ENCODE measurements at regions not wholly inside any gene's neighbourhood (a gene's known extent, or its start where the extent isn't known, plus 50 kb on each side); places are given as distances from the start of the nearest gene placed in this dataset.

DNA sequence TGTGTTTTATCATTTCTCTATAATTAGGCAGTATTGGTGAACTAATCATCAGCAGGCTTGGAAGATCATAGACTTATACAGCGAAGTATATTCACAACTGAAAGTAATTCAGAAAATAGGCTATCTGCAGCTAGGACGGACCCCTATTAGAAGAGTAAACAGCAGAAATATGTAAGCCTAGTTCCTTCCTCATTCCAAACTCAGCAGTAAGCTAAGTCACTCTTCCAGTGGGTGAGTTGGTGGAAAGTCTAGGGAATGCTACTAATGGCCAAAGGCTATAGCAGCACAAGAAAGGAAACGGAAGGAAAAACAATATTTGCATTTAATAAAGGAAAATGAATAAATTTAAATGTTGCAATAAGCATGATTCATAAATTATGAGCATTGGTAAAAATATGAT lies 918.1 kb upstream of the TMPRSS15 start:
- DNase-seq, result no peak
- Histone ChIP-seq H3K4me3 (no peak overlapping the region), H3K9me3 (no peaks in the 10 kb centered on the region), H3K27ac (no peak overlapping the region), H3K4me1 (no peaks in the 10 kb centered on the region), H3K27me3 (no peaks in the 10 kb centered on the region), H3K36me3 (ENCODE audit: low read depth, missing control alignments) (no peaks in the 10 kb centered on the region)
- intact Hi-C loops (cut with DNase I; ENCODE audit: low total_unique reads), result no loop called here
- 62 to 72% methylated on average over 3 of the region's 3 CpGs for WGBS, 2 donors
- no peak for TF ChIP-seq POLR2A (IDR thresholded peaks at IDR 0.05)
- TF ChIP-seq, protein P1, sequence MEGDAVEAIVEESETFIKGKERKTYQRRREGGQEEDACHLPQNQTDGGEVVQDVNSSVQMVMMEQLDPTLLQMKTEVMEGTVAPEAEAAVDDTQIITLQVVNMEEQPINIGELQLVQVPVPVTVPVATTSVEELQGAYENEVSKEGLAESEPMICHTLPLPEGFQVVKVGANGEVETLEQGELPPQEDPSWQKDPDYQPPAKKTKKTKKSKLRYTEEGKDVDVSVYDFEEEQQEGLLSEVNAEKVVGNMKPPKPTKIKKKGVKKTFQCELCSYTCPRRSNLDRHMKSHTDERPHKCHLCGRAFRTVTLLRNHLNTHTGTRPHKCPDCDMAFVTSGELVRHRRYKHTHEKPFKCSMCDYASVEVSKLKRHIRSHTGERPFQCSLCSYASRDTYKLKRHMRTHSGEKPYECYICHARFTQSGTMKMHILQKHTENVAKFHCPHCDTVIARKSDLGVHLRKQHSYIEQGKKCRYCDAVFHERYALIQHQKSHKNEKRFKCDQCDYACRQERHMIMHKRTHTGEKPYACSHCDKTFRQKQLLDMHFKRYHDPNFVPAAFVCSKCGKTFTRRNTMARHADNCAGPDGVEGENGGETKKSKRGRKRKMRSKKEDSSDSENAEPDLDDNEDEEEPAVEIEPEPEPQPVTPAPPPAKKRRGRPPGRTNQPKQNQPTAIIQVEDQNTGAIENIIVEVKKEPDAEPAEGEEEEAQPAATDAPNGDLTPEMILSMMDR (IDR thresholded peaks at IDR 0.05), result no peak

DNA sequence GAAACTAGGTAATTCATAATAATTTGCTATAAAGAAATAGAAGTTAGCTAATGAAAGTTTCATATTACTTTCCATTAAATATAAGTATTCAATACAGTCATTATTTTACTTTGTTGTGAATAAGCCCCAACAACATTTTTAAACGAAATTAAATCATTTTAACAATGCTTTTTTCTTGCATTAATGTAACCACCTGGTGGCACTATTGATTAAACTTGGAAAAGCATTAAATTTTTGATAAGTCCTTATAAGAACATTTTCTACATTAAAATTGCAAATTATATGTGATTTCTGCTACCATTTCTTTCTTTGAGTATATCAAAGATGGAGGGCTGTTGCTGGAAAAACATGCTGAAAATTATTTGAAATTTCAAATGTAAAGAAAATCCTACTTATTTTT lies 918.8 kb upstream of the TMPRSS15 start:
- DNase-seq, result no peak
- 28 to 40% methylated on average over 1 of the region's 1 CpG for WGBS, 2 donors
- intact Hi-C loops (cut with DNase I; ENCODE audit: low total_unique reads), result no loop called here

DNA sequence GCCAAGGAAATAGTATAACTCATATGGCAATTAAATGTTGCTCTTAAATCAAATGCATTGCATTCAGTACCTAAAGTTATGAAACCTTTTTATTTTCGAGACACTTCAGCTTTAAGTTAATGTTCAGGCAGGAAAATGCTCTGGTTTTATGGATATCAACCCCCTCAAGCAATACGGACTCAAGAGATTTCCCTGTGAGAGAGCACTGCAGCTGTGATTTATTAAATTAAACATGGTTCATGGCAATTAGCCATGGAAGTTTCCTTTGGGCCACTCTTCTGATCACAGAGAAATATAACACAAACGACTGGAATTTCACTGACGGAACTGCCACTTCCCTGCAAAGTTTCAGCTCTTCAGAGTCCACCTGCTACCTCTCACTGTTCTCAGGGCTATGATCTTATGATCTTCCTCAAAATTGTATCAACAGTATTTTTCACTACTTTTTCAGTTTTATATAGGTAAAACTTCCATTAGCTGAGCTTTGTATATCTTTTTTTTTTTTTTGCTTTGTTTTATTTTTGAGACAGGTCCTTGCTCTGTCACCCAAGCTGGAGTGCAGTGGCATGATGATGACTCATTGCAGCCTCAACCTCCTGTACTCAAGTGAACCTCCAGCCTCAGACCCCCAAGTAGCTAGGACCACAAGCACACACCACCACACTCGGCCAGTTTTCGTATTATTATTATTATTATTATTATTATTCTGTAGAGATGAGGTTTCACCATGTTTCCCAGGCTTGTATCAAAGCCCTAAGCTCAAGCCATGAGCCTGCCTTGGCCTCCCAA lies 923.1 kb upstream of the TMPRSS15 start:
- 67 to 74% methylated on average over 6 of the region's 6 CpGs for WGBS, 2 donors
- DNase-seq, result no peak
- Histone ChIP-seq H3K27ac (no peak overlapping the region), H3K36me3 (ENCODE audit: low read depth, missing control alignments) (no peaks in the 10 kb centered on the region), H3K9me3 (no peaks in the 10 kb centered on the region), H3K27me3 (no peaks in the 10 kb centered on the region), H3K4me1 (no peaks in the 10 kb centered on the region), H3K4me3 (no peak overlapping the region)
- TF ChIP-seq, protein P1 (IDR thresholded peaks at IDR 0.05), result no peak
- no peak for TF ChIP-seq POLR2A (IDR thresholded peaks at IDR 0.05)
- intact Hi-C loops (cut with DNase I; ENCODE audit: low total_unique reads), result no loop called here

More for the DNA sequence above, 918.8 kb upstream of the TMPRSS15 start:
- no peaks in the 10 kb centered on the region for H3K27me3 ChIP-seq
- no peaks in the 10 kb centered on the region for H3K9me3 ChIP-seq
- H3K4me3 ChIP-seq, result no peak overlapping the region
- no peaks in the 10 kb centered on the region for H3K36me3 ChIP-seq (ENCODE audit: low read depth, missing control alignments)
- no peaks in the 10 kb centered on the region for H3K4me1 ChIP-seq
- H3K27ac ChIP-seq, result no peak overlapping the region
- no peak for TF ChIP-seq POLR2A (IDR thresholded peaks at IDR 0.05)
- TF ChIP-seq, protein P1 (IDR thresholded peaks at IDR 0.05), result peak in 1 of 3 experiments; percentile 20

DNA sequence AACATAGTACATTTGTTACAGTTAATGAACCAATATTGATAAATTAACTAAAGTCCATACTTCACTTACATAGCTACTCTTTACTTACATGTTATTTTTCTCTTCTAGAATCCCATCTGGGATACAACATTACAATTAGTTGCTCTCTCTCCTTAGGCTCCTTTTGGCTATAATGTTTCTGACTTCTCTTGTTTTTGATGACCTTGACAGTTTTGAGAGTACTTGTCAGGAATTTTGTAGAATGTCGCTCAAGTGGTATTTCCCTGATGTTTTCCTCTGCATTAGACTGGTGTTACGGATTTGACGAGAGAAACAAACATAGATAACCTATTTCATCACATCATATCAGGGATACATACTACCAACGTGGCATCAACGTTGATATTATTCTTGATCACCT lies 925.4 kb upstream of the TMPRSS15 start:
- Histone ChIP-seq H3K9me3 (no peaks in the 10 kb centered on the region), H3K27ac (no peak overlapping the region), H3K4me1 (no peaks in the 10 kb centered on the region), H3K27me3 (no peaks in the 10 kb centered on the region), H3K36me3 (ENCODE audit: low read depth, missing control alignments) (no peaks in the 10 kb centered on the region), H3K4me3 (no peak overlapping the region)
- intact Hi-C loops (cut with DNase I; ENCODE audit: low total_unique reads), result no loop called here
- no peak for TF ChIP-seq POLR2A (IDR thresholded peaks at IDR 0.05)
- TF ChIP-seq, protein P1 (IDR thresholded peaks at IDR 0.05), result no peak
- WGBS, 2 donors, result 76 to 79% methylated on average over 5 of the region's 5 CpGs
- DNase-seq, result no peak

DNA sequence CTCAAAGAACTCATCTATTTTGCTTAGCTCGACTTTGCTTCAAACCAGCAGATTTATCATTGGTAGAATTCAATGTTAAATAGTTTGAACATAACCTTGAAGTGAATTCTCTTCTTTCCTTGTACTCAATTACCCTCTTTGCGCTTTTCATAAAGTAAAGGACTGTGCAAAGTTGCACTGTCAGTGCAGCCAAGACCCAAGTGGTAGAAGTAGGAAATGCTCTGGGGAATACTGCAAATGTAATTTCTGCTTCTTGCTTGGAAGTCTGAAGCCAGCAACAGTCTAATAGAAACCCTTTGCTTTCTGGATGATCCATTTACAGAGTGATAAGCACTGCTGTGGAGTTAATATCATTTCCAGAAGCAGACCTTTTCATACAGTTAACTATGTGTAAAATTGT lies 936.7 kb upstream of the TMPRSS15 start:
- Histone ChIP-seq H3K27ac (no peak overlapping the region), H3K36me3 (ENCODE audit: low read depth, missing control alignments) (no peaks in the 10 kb centered on the region), H3K4me3 (no peak overlapping the region), H3K27me3 (no peaks in the 10 kb centered on the region), H3K9me3 (no peaks in the 10 kb centered on the region), H3K4me1 (no peaks in the 10 kb centered on the region)
- no peak for TF ChIP-seq POLR2A (IDR thresholded peaks at IDR 0.05)
- TF ChIP-seq, protein P1 (IDR thresholded peaks at IDR 0.05), result no peak
- WGBS, 2 donors, result 61 to 77% methylated on average over 2 of the region's 2 CpGs
- intact Hi-C loops (cut with DNase I; ENCODE audit: low total_unique reads), result no loop called here
- no peak for DNase-seq
